Panc1 (cell line): ENCODE measurements at regions not wholly inside any gene's neighbourhood (a gene's known extent, or its start where the extent isn't known, plus 50 kb on each side); places are given as distances from the start of the nearest gene placed in this dataset.

ENCODE experiments used
- ATAC-seq: fragments of 200-7000 bp; cut with Tn5 transposase; 2 replicates; pipeline ENCODE4 v1.9.1; 2020; ENCODE audit warnings: mild to moderate bottlenecking, moderate library complexity
- BruUV-seq: library from RNA; stranded (reverse); fragments of 400-500 nt; replicated peaks from 2 replicates; lab custom pipeline; 2021; lab: Mats Ljungman, UMichigan
- CTCF ChIA-PET: fragments of 300-600 bp; sonication (Branson Sonifier 250); formaldehyde crosslinking; loops from one replicate; lab custom pipeline; 2022; ENCODE audit warnings: antibody characterized with exemption; lab: Charles Lee
- POLR2A ChIA-PET: fragments of 300-600 bp; sonication (Branson Sonifier 250); formaldehyde crosslinking; loops from one replicate; lab custom pipeline; 2022; ENCODE audit warnings: antibody characterized with exemption; lab: Charles Lee
- DNase-seq: peaks from one replicate; pipeline ENCODE4 v3.0.0-alpha.2; 2010; ENCODE audit warnings: low read depth, low spot score
- H3K27ac ChIP-seq: 2 replicates; pipeline ENCODE4 v1.5.1; 2011; ENCODE audit warnings: mild to moderate bottlenecking, low read length, inconsistent platforms
- H3K27me3 ChIP-seq: fragments of 200-500 bp; sonication (Bioruptor generic); 2 replicates; pipeline ENCODE4 v1.6.0; 2014; ENCODE audit warnings: low read length, inconsistent platforms; ENCODE audit not compliant: control insufficient read depth, insufficient read depth
- H3K36me3 ChIP-seq: fragments of 200-500 bp; sonication (Bioruptor generic); 2 replicates; pipeline ENCODE4 v1.5.1; 2014; ENCODE audit warnings: inconsistent platforms, mild to moderate bottlenecking, low read length, moderate library complexity; ENCODE audit not compliant: control insufficient read depth, insufficient read depth
- H3K4me1 ChIP-seq: 2 replicates; pipeline ENCODE4 v1.5.1; 2011; ENCODE audit warnings: inconsistent platforms, mild to moderate bottlenecking, low read length, moderate library complexity; ENCODE audit not compliant: control insufficient read depth, insufficient read depth
- H3K4me3 ChIP-seq, 2 experiments: 2 replicates each; pipeline ENCODE4 v1.5.1; 2011 to 2012; ENCODE audit warnings: low read depth in 2 of 2, low read length in 2 of 2, mild to moderate bottlenecking in 2 of 2, inconsistent platforms in 1 of 2, moderate library complexity in 1 of 2
- H3K9me3 ChIP-seq: fragments of 200-500 bp; sonication (Bioruptor generic); 2 replicates; pipeline ENCODE4 v1.5.1; 2014; ENCODE audit warnings: low read depth, mild to moderate bottlenecking, inconsistent platforms, low read length, moderate library complexity; ENCODE audit not compliant: control insufficient read depth, insufficient read depth
- CTCF ChIP-seq: fragments of 450-650 bp; IDR thresholded peaks from 2 replicates; pipeline ENCODE4 v1.5.1; 2017; ENCODE audit warnings: mild to moderate bottlenecking
- POLR2AphosphoS5 ChIP-seq: IDR thresholded peaks from 2 replicates; pipeline ENCODE4 v1.6.1; 2012; ENCODE audit warnings: mild to moderate bottlenecking, low read depth, low read length, moderate library complexity
- REST ChIP-seq, 2 experiments: IDR thresholded peaks; 2 replicates each; pipeline ENCODE4 v1.6.1; 2011 to 2012; ENCODE audit warnings: low read depth in 2 of 2, control low read depth in 1 of 2, low read length in 1 of 2, mild to moderate bottlenecking in 1 of 2, moderate library complexity in 1 of 2; ENCODE audit not compliant: insufficient read depth in 1 of 2
- SIN3A ChIP-seq: IDR thresholded peaks from 2 replicates; pipeline ENCODE4 v1.6.1; 2012; ENCODE audit warnings: low read depth, mild to moderate bottlenecking, low read length, moderate library complexity, borderline replicate concordance; ENCODE audit not compliant: insufficient read depth
- TCF7L2 ChIP-seq: IDR thresholded peaks from 2 replicates; pipeline ENCODE4 v1.6.1; 2011; ENCODE audit warnings: mild to moderate bottlenecking, low read depth, low read length, inconsistent platforms
- in situ Hi-C: cut with HindIII; loops from 2 replicates; pipeline ENCODE4 v1.10.0; 2016; ENCODE audit warnings: low sequenced_read_pairs, low pct_unique_long_range_greater_than_20kb
- intact Hi-C: fragments of 100-400 bp; cut with micrococcal nuclease; formaldehyde crosslinking; loops from one replicate; pipeline ENCODE4 v1.10.0; 2022; ENCODE audit not compliant: unreplicated experiment

- no peak for ATAC-seq
- peak; percentile 12 for DNase-seq
- POLR2A ChIA-PET: interaction anchor here (0.7 kb wide), 1 partner anchor 336 kb away, joined by 5 read pairs; no protein-coding TSS in a partner anchor
- intact Hi-C loops (no loop called here), in situ Hi-C loops (no loop called here)
- H3K4me1 ChIP-seq: no peaks in the 10 kb centered on the region
- BruUV-seq: no TSS peak
- CTCF ChIA-PET: interaction anchor here (1.2 kb wide), 1 partner anchor 344 kb away, joined by 3 read pairs; no protein-coding TSS in a partner anchor
- TF ChIP-seq TCF7L2 (no peak), POLR2AphosphoS5 (no peak), CTCF (peak; percentile 78), REST (IDR thresholded peaks at IDR 0.05; ENCODE audit: insufficient read depth in 1 of 2, low read depth in 2 of 2, low read length in 1 of 2) (no peak), SIN3A (no peak)
- no peaks in the 10 kb centered on the region for H3K27me3 ChIP-seq
- no peak overlapping the region for H3K27ac ChIP-seq
- no peak overlapping the region for H3K4me3 ChIP-seq
- no peaks in the 10 kb centered on the region for H3K36me3 ChIP-seq
- no peaks in the 10 kb centered on the region for H3K9me3 ChIP-seq
Observed at GRCh38 chrX:9312922-9313867, 151.7 kb upstream of the TBL1X start.

GRCh38 chrX:9315086-9315485, 149.8 kb upstream of the TBL1X start:
- intact Hi-C loops (no loop called here), in situ Hi-C loops (no loop called here)
- Histone ChIP-seq H3K4me1 (no peaks in the 10 kb centered on the region), H3K27ac (no peak overlapping the region), H3K9me3 (no peaks in the 10 kb centered on the region), H3K36me3 (no peaks in the 10 kb centered on the region), H3K27me3 (no peaks in the 10 kb centered on the region), H3K4me3 (no peak overlapping the region)
- no TSS peak for BruUV-seq
- ChIA-PET CTCF (no interaction called here), POLR2A (no interaction called here)
- DNase-seq: no peak
- no peak for TF ChIP-seq REST (IDR thresholded peaks at IDR 0.05; ENCODE audit: insufficient read depth in 1 of 2, low read depth in 2 of 2, low read length in 1 of 2)
- no peak for TF ChIP-seq POLR2AphosphoS5
- no peak for TF ChIP-seq CTCF
- TF ChIP-seq TCF7L2: no peak
- no peak for TF ChIP-seq SIN3A
- no peak for ATAC-seq
